CD4-positive, CD25-positive, alpha-beta regulatory T cell (primary cell): ENCODE measurements at regions not wholly inside any gene's neighbourhood (a gene's known extent, or its start where the extent isn't known, plus 50 kb on each side); places are given as distances from the start of the nearest gene placed in this dataset.

Experiments
- ATAC-seq, 2 donors: fragments of 150-1000 bp; cut with Tn5 transposase; one replicate each; pipeline ENCODE4 v1.10.0; 2021; ENCODE audit warnings: low read depth in 2 of 2, moderate number of reproducible peaks in 2 of 2, moderate library complexity in 1 of 2
- DNase-seq, 3 donors: peaks; one replicate each; pipeline versions ENCODE4 v3.0.0 to v3.0.0-alpha.2; 2012 to 2022; ENCODE audit warnings: mixed read lengths in 1 of 3
- H3K27ac ChIP-seq: one replicate; pipeline ENCODE4 v1.7.0; 2013; ENCODE audit warnings: mild to moderate bottlenecking, low read length; ENCODE audit not compliant: insufficient read depth, poor library complexity, severe bottlenecking
- H3K27me3 ChIP-seq: one replicate; pipeline ENCODE4 v1.7.0; 2013; ENCODE audit warnings: low read length; ENCODE audit not compliant: control insufficient read depth, insufficient read depth
- H3K36me3 ChIP-seq: one replicate; pipeline ENCODE4 v1.7.0; 2013; ENCODE audit warnings: mild to moderate bottlenecking, low read length, moderate library complexity; ENCODE audit not compliant: control insufficient read depth, insufficient read depth
- H3K4me1 ChIP-seq: 2 replicates; pipeline ENCODE4 v1.7.0; 2013; ENCODE audit warnings: mild to moderate bottlenecking, low read length; ENCODE audit not compliant: insufficient read depth, control insufficient read depth, poor library complexity, severe bottlenecking
- H3K4me3 ChIP-seq: one replicate; pipeline ENCODE4 v1.7.0; 2013; ENCODE audit warnings: low read depth, mild to moderate bottlenecking, low read length, moderate library complexity
- H3K9me3 ChIP-seq, 2 experiments: 1 replicate in 1 of 2; 2 replicates in 1 of 2; pipeline ENCODE4 v1.7.0; 2013; ENCODE audit warnings: low read length in 2 of 2, mild to moderate bottlenecking in 1 of 2, moderate library complexity in 1 of 2; ENCODE audit not compliant: control insufficient read depth in 2 of 2
- H3K27ac Mint-ChIP-seq, 3 donors: one replicate each; pipeline ENCODE4 v1.8.0; 2020 to 2022; ENCODE audit warnings: mild to moderate bottlenecking in 3 of 3, mixed read lengths in 3 of 3, moderate library complexity in 2 of 3
- H3K27me3 Mint-ChIP-seq: one replicate; pipeline ENCODE4 v1.8.0; 2022; ENCODE audit warnings: mild to moderate bottlenecking, mixed read lengths
- H3K36me3 Mint-ChIP-seq: one replicate; pipeline ENCODE4 v1.8.0; 2020; ENCODE audit warnings: mixed read lengths
- H3K4me1 Mint-ChIP-seq, 4 donors: one replicate each; pipeline ENCODE4 v1.8.0; 2020 to 2022; ENCODE audit warnings: mixed read lengths in 4 of 4, mild to moderate bottlenecking in 1 of 4
- H3K4me3 Mint-ChIP-seq, 4 donors: one replicate each; pipeline ENCODE4 v1.8.0; 2020 to 2022; ENCODE audit warnings: mild to moderate bottlenecking in 4 of 4, mixed read lengths in 4 of 4, moderate library complexity in 3 of 4
- H3K9me3 Mint-ChIP-seq, 7 donors: one replicate each; pipeline ENCODE4 v1.8.0; 2020 to 2022; ENCODE audit warnings: mixed read lengths in 7 of 7, mild to moderate bottlenecking in 3 of 7, moderate library complexity in 2 of 7

DNA sequence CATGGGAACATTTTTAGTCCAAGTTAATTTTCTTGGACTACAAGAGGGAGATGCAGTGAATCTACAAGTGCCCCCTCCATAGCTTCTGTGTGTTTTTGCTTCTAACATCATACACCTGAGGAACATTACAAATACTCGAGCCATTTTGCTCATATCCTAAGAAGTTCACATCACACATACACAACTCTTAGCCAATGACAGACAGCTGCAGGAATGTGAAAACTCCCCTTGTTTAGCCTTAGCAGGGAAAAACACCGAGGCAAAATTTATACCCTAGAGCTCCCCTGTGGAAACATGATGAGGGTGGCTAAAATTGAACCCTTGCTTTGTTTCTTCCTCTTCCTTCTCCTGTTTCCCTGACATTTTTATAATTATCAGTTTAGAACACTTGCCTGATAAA is 928.3 kb upstream of the NRXN1 start:
- Histone ChIP-seq H3K36me3 (no peaks in the 10 kb centered on the region), H3K4me1 (no peaks in the 10 kb centered on the region), H3K27me3 (no peaks in the 10 kb centered on the region), H3K27ac (no peak overlapping the region), H3K9me3 (no peaks in the 10 kb centered on the region), H3K4me3 (no peak overlapping the region)
- Mint-ChIP-seq H3K27ac (no peak overlapping the region), H3K4me1 (no peaks in the 10 kb centered on the region), H3K4me3 (no peak overlapping the region), H3K36me3 (no peaks in the 10 kb centered on the region), H3K9me3 (peaks cover 2 to 27% (median 6%) of the 10 kb centered on the region in 7 donors), H3K27me3 (no peaks in the 10 kb centered on the region)
- ATAC-seq (no peak), DNase-seq (no peak)

- no peak overlapping the region for H3K27ac ChIP-seq
- H3K4me3 ChIP-seq = no peak overlapping the region
- Mint-ChIP-seq H3K27ac (no peak overlapping the region), H3K27me3 (no peaks in the 10 kb centered on the region), H3K9me3 (peaks cover 2 to 28% (median 6%) of the 10 kb centered on the region in 7 donors), H3K36me3 (no peaks in the 10 kb centered on the region), H3K4me3 (no peak overlapping the region), H3K4me1 (no peaks in the 10 kb centered on the region)
- H3K27me3 ChIP-seq = no peaks in the 10 kb centered on the region
- ATAC-seq = no peak
- no peaks in the 10 kb centered on the region for H3K4me1 ChIP-seq
- no peaks in the 10 kb centered on the region for H3K36me3 ChIP-seq
- H3K9me3 ChIP-seq = no peaks in the 10 kb centered on the region
- no peak for DNase-seq
Measured at GRCh38 chr2:51959696-51960095, 927.8 kb upstream of the NRXN1 start.

DNA sequence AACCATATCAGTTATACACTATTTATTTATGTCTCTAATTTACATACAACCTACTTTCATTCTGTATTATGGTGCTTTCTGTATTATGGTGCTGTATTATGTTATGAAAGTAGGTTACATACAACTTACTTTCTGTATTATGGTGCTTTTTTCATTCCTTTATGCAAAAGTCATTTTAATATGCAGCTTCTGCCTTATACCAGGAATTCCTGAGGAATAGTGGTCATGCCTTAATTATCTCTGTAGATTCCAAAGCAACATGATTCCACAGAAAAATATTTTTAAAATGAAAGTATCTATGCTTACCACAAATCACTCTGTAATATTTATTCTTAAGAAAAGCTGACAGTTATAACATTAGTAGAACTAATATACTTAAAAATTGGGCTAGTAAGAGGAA is 922.0 kb upstream of the NRXN1 start:
- Histone ChIP-seq H3K27me3 (no peaks in the 10 kb centered on the region), H3K36me3 (no peaks in the 10 kb centered on the region), H3K27ac (no peak overlapping the region), H3K4me3 (no peak overlapping the region), H3K4me1 (no peaks in the 10 kb centered on the region), H3K9me3 (peaks cover 0 to 20% of the 10 kb centered on the region in 2 experiments)
- peaks cover 1 to 44% (median 8%) of the 10 kb centered on the region in 7 donors for H3K9me3 Mint-ChIP-seq
- ATAC-seq (no peak), DNase-seq (no peak)
- H3K36me3 Mint-ChIP-seq = no peaks in the 10 kb centered on the region
- peak overlapping the region in 1 of 4 donors; percentile 27 for H3K4me3 Mint-ChIP-seq
- no peaks in the 10 kb centered on the region for H3K27me3 Mint-ChIP-seq
- no peaks in the 10 kb centered on the region for H3K4me1 Mint-ChIP-seq
- no peak overlapping the region for H3K27ac Mint-ChIP-seq

DNA sequence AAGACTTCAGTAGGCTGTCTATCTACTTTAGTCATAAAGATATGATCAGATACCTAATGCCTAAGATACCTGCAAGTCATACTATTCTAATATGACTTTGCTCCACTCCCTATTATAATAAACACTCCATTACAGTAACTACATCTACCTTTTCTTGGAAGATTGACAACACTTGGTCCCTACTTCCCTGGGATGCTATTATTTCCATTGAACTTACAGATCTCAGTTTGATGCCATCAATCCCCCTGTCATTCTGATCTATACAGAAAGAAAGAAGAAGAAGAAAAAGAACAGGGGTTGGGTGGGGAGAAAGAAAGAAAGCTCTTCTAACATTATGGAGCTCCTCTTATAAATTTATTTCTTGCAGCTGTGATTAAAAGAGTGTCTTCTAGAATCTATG is 889.1 kb upstream of the NRXN1 start:
- ATAC-seq (no peak), DNase-seq (no peak)
- no peaks in the 10 kb centered on the region for H3K27me3 Mint-ChIP-seq
- H3K36me3 ChIP-seq = no peaks in the 10 kb centered on the region
- H3K4me3 ChIP-seq = no peak overlapping the region
- H3K27ac ChIP-seq = no peak overlapping the region
- H3K36me3 Mint-ChIP-seq = no peaks in the 10 kb centered on the region
- H3K4me3 Mint-ChIP-seq = no peak overlapping the region
- H3K9me3 Mint-ChIP-seq = peaks cover 0 to 20% (median 10%) of the 10 kb centered on the region in 7 donors
- H3K27me3 ChIP-seq = no peaks in the 10 kb centered on the region
- no peak overlapping the region for H3K27ac Mint-ChIP-seq
- H3K4me1 ChIP-seq = no peaks in the 10 kb centered on the region
- H3K9me3 ChIP-seq = no peaks in the 10 kb centered on the region
- H3K4me1 Mint-ChIP-seq = no peaks in the 10 kb centered on the region

- Histone ChIP-seq H3K27ac (no peak overlapping the region), H3K36me3 (no peaks in the 10 kb centered on the region), H3K4me3 (no peak overlapping the region), H3K9me3 (no peaks in the 10 kb centered on the region), H3K27me3 (no peaks in the 10 kb centered on the region), H3K4me1 (no peaks in the 10 kb centered on the region)
- DNase-seq (no peak), ATAC-seq (no peak)
- Mint-ChIP-seq H3K4me1 (no peaks in the 10 kb centered on the region), H3K36me3 (no peaks in the 10 kb centered on the region), H3K9me3 (peaks cover 0 to 22% (median 10%) of the 10 kb centered on the region in 7 donors), H3K27me3 (no peaks in the 10 kb centered on the region), H3K4me3 (no peak overlapping the region), H3K27ac (no peak overlapping the region)
Measured at GRCh38 chr2:51920509-51920908, 888.6 kb upstream of the NRXN1 start.

DNA sequence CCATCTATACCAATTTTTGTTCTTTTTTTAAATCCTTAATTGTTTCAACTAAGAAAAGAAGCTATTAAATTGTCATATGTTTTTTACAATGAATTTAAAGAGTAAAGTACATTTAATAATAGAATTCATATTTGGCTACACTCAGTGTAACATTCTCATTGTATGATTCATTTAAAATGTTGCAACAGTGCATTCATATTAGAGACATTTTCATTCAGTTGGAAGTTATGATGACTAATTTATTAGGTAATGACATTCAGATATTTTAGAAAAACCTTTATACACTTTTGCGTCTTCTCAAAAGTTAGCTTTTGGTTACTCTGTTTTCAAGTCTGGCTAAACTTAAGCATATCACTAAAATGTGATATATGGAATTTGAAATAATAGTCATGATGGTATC is 887.5 kb upstream of the NRXN1 start:
- Mint-ChIP-seq H3K4me3 (no peak overlapping the region), H3K4me1 (no peaks in the 10 kb centered on the region)

GRCh38 chr2:51918113-51918512 is 886.2 kb upstream of the NRXN1 start:
- no peak for ATAC-seq

More for the DNA sequence above, 887.5 kb upstream of the NRXN1 start:
- Histone ChIP-seq H3K9me3 (no peaks in the 10 kb centered on the region), H3K4me1 (no peaks in the 10 kb centered on the region), H3K36me3 (no peaks in the 10 kb centered on the region), H3K27ac (no peak overlapping the region), H3K4me3 (no peak overlapping the region), H3K27me3 (no peaks in the 10 kb centered on the region)
- peaks cover 2 to 24% (median 10%) of the 10 kb centered on the region in 7 donors for H3K9me3 Mint-ChIP-seq
- no peak for DNase-seq
- ATAC-seq = no peak
- no peak overlapping the region for H3K27ac Mint-ChIP-seq
- H3K27me3 Mint-ChIP-seq = no peaks in the 10 kb centered on the region
- no peaks in the 10 kb centered on the region for H3K36me3 Mint-ChIP-seq

GRCh38 chr2:51903728-51904127 is 871.8 kb upstream of the NRXN1 start:
- Mint-ChIP-seq H3K36me3 (no peaks in the 10 kb centered on the region), H3K4me1 (no peaks in the 10 kb centered on the region), H3K27me3 (no peaks in the 10 kb centered on the region), H3K27ac (no peak overlapping the region), H3K4me3 (no peak overlapping the region), H3K9me3 (peaks cover 0 to 13% (median 5%) of the 10 kb centered on the region in 7 donors)
- H3K27me3 ChIP-seq = no peaks in the 10 kb centered on the region
- no peak for DNase-seq
- H3K4me1 ChIP-seq = no peaks in the 10 kb centered on the region
- ATAC-seq = no peak
- H3K27ac ChIP-seq = no peak overlapping the region
- peaks cover 0 to 4% of the 10 kb centered on the region in 2 experiments for H3K9me3 ChIP-seq
- no peaks in the 10 kb centered on the region for H3K36me3 ChIP-seq
- H3K4me3 ChIP-seq = no peak overlapping the region

More at GRCh38 chr2:51918113-51918512, 886.2 kb upstream of the NRXN1 start:
- H3K4me1 ChIP-seq = no peaks in the 10 kb centered on the region
- no peaks in the 10 kb centered on the region for H3K36me3 Mint-ChIP-seq
- H3K27me3 Mint-ChIP-seq = no peaks in the 10 kb centered on the region
- no peaks in the 10 kb centered on the region for H3K36me3 ChIP-seq
- no peak overlapping the region for H3K27ac ChIP-seq
- H3K27ac Mint-ChIP-seq = no peak overlapping the region
- no peaks in the 10 kb centered on the region for H3K27me3 ChIP-seq
- peaks cover 2 to 31% (median 15%) of the 10 kb centered on the region in 7 donors for H3K9me3 Mint-ChIP-seq
- H3K4me3 Mint-ChIP-seq = no peak overlapping the region
- H3K4me3 ChIP-seq = no peak overlapping the region
- no peaks in the 10 kb centered on the region for H3K4me1 Mint-ChIP-seq
- no peak for DNase-seq
- peaks cover 0 to 2% of the 10 kb centered on the region in 2 experiments for H3K9me3 ChIP-seq
